HG03060 (cell line): ENCODE measurements at regions not wholly inside any gene's neighbourhood (a gene's known extent, or its start where the extent isn't known, plus 50 kb on each side); places are given as distances from the start of the nearest gene placed in this dataset.
"Not testable (repeated sequence)": the region's sequence is repeated elsewhere in the genome, so short reads cannot be mapped to it uniquely, and the experiment has no call there.

Experiments
- ATAC-seq: cut with Tn5 transposase; IDR thresholded peaks from one replicate; pipeline ENCODE4 v1.9.1; 2021; ENCODE audit warnings: low read depth, moderate number of reproducible peaks; ENCODE audit not compliant: unreplicated experiment

DNA sequence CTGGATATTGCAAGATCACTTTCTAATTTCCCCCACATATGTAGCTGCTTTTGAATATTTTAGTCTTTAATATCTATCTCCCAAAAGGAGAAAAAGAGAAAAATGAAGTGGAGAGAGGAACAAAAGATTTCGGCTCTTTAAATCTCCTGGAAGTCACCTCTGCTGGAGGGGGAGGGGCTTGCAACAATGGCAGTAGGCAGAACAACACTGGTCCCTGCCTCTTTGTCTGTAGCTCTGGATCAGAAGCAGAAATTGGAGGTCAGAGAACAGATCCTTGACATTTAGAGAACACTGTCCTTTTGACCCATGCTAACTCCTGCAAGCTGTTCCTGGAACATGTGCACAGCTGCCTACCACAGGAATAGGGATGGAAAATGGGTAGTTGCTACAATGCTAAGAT lies 86.7 kb upstream of the GPR12 start:
- no peak for ATAC-seq

DNA sequence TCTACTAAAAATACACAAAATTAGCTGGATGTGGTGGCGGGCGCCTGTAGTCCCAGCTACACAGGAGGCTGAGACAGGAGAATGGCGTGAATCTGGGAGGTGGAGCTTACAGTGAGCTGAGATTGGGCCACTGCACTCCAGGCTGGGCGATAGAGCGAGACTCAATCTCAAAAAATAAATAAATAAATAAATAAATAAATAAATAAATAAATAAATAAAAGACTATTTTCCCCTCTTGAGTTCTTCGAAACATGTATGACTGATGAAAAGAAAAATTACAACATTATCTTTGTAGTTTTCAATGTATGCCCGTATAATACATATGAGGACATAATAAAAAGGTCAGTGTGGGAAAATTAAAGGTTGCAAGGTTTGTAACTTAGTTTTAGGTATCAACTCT lies 84.5 kb upstream of the GPR12 start:
- ATAC-seq: not testable (repeated sequence)

DNA sequence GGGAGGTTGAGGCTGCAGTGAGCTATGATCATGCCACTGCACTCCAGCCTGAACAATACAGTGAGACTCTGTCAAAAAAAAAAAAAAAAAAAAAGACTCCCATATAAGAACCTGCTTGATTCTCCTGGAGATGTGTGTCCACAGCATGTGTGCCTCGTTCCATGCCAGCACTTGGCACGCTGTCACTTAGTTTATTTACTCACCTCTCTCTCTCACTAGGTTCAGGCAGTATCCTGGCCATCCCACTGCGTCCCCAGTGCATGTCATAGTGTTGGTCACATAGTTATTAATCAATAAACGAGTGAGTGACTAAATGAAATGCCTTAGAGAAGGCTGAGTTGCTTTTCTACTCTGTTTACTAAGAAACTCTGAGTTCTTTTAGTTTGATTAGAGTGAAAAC lies 79.1 kb upstream of the GPR12 start:
- ATAC-seq: no peak

DNA sequence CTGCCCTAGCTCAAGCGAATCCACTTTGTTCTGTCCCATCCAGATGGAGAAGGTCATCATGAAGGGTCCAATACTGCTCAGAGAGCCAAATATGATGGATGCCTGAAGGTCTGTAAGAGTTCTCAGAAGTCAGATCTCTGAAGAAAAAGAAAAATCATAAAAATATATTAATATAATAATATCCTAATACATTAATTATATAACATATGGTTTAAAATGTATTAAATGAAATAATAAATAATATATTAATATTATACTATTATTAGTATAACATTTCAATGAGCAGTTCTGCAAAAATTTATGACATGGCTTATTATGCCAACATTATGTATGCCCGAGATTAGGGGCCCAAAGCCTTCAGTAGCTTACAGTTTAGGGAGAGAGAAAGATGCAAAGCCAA lies 78.2 kb upstream of the GPR12 start:
- ATAC-seq: no peak

DNA sequence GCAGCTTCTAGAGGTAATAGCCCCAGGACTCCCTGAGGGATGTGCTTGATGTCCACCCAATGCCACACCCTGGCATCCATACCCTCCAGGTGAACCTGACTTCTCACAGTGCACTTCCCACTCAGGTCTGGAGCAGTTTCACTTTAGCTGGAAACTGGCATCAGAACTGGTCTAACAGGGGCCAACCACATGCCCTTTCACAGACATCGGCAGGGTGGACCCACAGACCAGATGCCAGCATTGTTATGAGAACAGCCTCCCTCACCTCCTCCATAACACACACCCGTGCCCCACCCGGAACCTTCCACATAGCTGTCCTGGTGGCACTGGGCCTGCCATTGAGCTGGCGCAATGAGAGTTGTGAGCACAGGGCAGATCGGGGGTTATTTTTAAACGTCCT lies 77.4 kb upstream of the GPR12 start:
- ATAC-seq: no peak

DNA sequence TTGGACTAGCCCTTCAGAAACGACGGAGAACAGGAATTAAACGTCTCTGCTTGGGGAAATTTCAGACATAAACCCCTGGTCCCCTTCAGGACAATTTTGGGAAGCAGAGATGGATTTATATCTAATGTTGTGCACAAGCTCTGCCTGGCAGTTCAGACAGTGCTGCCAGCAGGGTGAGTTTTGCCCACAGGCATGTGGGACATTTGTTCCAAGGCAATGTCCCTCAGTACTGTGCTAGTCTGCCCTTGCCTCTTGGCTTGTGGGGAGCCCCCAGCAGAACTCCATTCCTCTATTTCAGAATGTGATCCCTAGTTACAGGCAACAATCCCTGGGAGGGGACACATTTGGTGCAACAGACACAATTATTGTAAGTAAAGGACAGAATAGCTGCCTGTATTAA lies 76.5 kb upstream of the GPR12 start:
- no peak for ATAC-seq

DNA sequence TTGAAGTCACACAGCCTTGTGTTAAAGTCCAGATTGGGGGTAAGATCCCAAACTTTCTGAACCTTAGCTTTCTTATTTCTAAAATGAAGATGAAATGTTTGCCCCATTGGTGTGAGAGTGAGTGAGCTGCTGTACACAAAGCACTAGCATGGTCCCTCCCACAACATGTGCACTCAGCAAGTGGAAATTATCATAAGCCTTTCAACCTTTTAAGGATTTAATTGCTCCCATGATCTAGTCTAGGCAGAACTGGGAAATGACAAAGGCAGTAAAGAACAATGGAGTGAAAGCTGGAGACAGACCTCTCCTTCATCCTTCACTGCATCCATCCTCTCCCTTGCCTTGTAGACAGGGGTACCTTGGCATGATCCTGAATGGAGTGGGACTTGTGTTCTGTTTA lies 76.0 kb upstream of the GPR12 start:
- ATAC-seq: no peak

DNA sequence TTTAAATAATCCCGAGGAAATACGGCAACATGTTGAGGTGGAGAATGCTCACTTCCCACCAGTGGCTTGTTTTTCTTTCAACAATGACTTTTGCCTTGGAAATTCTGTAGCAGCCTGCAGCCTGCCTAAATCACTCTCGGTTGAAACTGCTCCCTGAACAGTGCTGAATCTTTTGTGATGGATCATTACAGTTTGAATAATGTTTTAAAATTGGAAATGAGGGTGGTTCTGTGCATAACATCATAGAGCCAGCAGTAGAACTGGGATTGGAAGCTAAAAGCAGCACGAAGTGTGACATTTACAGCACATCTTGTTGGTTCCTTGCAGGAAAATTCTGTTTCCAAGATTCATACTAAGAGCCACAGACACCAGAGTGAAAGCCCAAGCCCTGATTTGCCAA lies 74.1 kb upstream of the GPR12 start:
- no peak for ATAC-seq

DNA sequence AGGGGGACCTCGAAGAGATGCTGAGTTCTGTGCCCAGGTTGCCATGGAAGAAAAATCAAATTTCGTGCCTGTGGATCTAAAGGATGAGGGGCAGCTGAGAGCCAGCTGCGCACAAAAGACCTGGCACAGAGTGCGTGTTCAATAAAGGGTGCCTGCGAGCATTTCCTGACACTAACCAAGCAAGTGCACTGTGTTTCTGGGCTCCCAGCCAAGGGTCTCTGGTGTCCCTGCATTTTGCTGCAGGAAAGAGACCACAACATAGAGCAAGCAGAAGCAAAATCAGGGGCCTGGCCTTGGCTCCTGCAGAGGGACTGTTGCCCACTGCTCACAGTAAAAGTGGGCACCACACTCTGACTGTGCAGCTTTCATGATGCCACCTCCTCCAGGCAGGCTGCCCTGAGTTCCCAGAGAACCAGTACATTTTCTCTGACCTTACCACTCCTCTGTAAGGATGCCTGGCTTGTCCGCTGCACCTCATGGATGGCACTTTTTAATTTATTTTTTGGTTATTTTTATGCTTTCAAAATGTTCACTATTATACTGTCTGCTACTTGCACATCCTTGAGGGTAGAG lies 70.8 kb upstream of the GPR12 start:
- ATAC-seq: no peak

DNA sequence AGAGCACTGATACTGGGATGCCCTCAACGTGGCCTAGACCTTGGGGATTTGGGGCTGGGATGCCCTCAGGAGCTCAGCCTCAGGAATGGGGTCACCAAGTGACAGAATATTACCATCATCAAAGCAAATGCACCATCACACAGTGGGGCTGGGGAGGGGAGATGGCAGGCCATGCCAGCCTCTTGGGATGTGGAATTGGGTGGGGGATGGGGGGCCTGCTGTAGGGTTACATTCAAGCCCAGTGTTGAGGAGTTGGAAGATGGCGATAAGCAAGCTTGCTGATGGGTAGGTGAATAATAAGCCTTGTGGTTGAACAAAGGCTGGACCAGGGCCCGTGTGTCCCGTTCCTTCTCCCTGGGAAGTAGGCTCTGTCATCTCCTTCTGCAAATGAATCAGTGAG lies 69.1 kb upstream of the GPR12 start:
- ATAC-seq: no peak

DNA sequence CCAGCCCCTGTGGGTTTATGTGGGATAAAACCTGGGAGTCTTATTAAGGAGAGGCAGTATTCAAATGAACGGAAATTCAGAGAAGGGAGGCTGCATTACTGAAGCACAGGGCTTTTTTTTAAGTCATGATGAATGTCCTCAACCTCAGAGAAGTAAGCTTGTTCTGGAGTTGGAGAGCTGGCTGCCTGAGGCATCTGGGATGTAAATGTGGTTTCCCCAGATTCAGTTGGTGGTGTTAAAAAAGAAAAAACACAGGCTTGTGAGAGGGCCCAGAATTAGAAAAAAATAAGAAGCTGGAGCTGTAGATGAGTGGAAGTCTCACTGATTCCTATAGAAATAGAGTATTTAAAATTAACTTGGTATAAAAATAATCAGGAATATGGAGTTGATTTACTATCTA lies 64.0 kb upstream of the GPR12 start:
- no peak for ATAC-seq

DNA sequence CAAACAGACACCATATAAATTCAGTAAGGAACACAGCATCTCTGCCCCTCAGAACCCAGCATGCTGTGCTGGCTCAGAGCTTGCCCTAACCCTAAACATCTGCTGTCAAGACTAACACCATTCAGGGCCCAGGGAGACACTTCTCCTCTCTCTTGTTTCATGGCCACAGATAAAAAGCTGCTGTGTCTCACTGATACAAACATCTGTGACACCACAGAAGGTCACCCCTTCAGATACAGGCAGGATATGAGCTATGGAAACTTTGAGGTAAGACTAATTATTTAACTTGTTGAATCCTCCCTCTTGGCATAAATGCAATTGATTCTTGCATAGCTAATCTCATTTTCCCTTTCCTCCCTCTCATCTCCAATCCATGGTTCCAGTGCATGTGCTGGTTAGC lies 61.6 kb upstream of the GPR12 start:
- no peak for ATAC-seq

DNA sequence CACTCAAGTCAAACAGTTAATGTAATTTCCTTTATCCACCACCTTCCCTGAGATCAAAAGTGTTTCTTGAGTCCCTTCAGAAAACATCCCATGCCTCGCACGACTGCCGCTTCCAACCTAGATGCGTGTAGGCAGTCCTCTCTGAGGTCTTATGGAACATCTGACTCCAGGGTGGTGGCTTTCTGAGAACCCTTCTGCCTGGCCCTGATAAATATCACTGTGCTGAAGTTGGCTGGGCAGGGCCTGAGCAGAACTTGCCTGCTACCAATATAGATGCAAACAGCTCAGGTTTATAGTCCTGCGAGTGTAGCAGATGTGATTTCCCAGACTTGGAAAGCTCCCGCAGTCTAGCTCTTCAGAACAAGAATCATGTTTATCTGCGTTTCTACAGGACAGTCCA lies 61.1 kb upstream of the GPR12 start:
- ATAC-seq: no peak

DNA sequence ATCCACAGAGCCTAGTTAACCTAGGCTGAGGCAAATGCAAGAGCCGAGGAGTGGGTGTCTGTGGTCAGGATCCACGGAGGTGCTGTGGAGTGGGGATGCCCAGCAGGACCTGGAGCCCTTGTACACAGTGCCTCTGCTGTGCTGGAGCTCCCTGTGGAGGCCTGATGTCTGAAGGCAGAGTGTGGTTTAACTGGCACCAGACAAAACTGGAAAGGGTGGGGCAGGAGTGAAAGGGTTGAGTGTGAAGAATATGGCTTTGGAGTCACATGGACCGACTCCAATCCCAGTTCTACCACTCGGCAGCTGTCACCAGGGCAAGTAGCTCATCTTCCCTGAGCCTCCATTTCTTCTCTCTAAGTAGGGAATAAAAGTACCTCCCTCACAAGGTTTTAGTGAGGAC lies 60.3 kb upstream of the GPR12 start:
- ATAC-seq: no peak

DNA sequence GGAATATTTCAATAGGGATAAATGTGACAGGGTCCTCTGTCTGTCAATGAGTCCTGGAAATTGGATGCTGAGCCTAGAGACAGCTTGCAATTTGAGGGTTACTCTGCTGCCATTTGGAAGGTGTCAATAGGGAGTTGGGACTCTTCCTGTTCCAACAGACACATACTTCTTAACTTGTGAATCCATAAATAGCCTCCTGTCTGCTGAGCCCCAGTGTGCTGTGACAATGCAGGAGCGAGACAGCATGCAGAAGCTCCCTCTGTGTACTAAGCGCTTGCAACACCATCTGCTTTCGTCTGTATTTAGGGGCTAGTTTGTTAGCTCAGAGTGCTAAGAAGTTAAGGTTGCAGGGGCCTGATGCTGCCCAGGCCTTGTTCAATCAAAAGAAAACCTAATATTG lies 58.5 kb upstream of the GPR12 start:
- ATAC-seq: no peak

DNA sequence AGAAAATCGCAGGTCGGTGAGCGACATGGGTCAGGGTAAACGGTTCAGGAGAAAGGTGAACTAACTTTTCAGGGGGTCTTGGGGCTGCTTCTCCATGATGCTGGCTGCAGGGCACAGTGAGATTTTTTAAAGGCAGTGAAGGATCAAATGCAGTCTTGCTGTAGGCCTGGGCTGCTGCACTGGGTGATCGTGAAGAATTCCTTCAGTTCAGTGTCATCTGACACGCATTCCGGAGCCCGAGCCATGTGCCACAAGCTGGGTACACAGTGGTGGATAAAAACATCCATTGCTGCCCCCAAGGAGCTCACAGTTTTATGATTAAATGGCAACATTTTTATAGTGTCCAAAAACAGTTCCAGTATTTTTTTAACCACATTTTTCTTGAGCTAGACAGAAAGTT lies 56.3 kb upstream of the GPR12 start:
- no peak for ATAC-seq

DNA sequence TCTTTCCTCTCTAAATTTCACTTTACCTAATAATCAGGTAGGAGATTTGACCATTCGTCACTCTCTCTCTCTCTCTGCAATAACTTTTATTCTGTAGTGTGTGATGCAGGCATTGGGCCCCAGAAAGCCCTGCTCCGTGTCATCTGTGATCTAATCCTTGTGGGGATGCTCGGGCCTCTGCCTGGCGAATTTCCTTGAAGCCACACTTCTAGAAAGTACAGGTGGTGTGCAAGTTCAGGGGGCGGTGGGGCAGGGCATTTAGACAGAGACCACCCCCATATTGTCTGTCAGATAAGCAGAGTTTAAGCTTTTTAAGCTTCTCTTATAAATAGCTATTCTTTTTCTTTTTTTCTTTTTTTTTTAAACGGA lies 53.4 kb upstream of the GPR12 start:
- ATAC-seq: no peak

DNA sequence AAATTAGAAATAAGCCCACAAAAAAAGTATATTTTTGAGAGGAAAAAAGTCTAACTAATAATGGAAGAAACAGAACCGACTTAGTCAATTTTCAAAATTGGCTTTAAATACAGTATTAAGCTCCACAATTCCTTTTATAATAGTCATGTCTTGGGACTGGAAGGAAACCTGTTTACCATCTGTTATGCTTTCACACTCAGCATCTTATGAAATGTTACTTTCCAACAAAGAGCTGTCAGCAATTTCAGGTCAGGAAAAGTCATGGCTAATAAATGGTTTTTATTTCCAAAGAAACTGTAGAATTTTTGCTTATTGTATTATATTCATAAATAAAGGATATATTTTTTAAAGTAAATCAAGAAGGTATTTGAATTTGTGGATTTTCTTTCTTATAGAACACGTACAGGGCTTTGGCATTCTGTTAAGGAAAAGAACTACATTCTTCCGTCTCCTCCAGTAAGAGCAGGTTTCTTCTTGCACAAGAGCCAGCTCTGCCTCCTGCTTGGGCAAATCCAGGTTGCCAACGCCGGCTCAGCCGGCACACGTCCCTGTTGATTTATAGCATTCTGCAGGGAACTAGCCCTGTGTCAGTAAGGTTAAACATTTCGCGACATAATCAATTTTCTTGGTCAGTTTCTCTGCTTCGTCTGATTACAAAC lies 52.9 kb upstream of the GPR12 start:
- ATAC-seq: no peak

DNA sequence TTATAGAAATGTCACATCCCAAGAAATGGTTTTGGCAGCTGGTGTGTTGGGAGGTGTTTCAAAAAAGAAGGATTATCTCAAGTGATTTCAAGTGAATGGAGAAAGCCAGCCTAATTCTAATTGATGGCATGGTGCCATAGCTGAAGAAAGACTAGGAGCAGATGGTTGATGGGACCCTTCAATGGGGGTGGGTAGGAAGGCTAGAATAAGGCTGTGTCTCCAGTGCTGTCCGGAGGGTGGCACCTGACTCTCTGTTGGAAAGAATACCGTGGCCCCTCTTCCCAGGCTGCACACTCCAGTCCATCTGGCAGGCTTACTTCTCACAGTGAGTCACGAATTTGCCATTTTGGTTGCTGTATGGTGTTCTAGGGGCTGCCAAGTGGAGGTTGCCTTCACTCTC lies 51.0 kb upstream of the GPR12 start:
- no peak for ATAC-seq
